Endothelial cell of umbilical vein (primary cell): ENCODE measurements at regions not wholly inside any gene's neighbourhood (a gene's known extent, or its start where the extent isn't known, plus 50 kb on each side); places are given as distances from the start of the nearest gene placed in this dataset.

ENCODE experiments used
- BruUV-seq: library from RNA; stranded (reverse); fragments of 400-500 nt; replicated peaks from 2 replicates; lab custom pipeline; 2021; lab: Mats Ljungman, UMichigan
- CTCF ChIA-PET: fragments of 300-600, 350-600 bp; sonication (Branson Sonifier 250); formaldehyde crosslinking; loops from one replicate; lab custom pipeline; 2021; ENCODE audit warnings: antibody characterized with exemption, inconsistent platforms; lab: Charles Lee
- POLR2A ChIA-PET: fragments of 300-600, 350-600 bp; sonication (Branson Sonifier 250); formaldehyde crosslinking; loops from one replicate; lab custom pipeline; 2021; ENCODE audit warnings: antibody characterized with exemption, inconsistent platforms; lab: Charles Lee
- DNase-seq: peaks from one replicate; pipeline ENCODE4 v3.0.0-alpha.2; 2011; ENCODE audit warnings: low read depth, low spot score
- FAIRE-seq: peaks from 2 replicates; lab custom pipeline; 2011; peaks lifted over from hg19 to GRCh38; lab: Jason Lieb, UNC
- H2AFZ ChIP-seq: 2 replicates; pipeline ENCODE4 v1.6.0; 2012; ENCODE audit warnings: low read depth, low read length, control low read depth, inconsistent platforms
- H3K27ac ChIP-seq: 2 replicates; pipeline ENCODE4 v1.5.1; 2011; ENCODE audit warnings: low read depth, mild to moderate bottlenecking, control low read depth, low read length, moderate library complexity; ENCODE audit not compliant: insufficient read depth
- H3K27me3 ChIP-seq, 2 experiments: 2 replicates each; pipeline versions ENCODE4 v1.6.0 to v1.6.1; 2011; ENCODE audit warnings: low read length in 2 of 2, mixed read lengths in 1 of 2; ENCODE audit not compliant: control insufficient read depth in 2 of 2, insufficient read depth in 2 of 2
- H3K36me3 ChIP-seq, 2 experiments: 2 replicates in 1 of 2; 3 replicates in 1 of 2; pipeline ENCODE4 v1.5.1; 2011; ENCODE audit warnings: low read length in 2 of 2, mild to moderate bottlenecking in 1 of 2, moderate library complexity in 1 of 2; ENCODE audit not compliant: control insufficient read depth in 2 of 2, insufficient read depth in 2 of 2; ENCODE audit errors: extremely low read depth in 1 of 2
- H3K4me1 ChIP-seq: 3 replicates; pipeline ENCODE4 v1.5.1; 2011; ENCODE audit warnings: mild to moderate bottlenecking, low read length; ENCODE audit not compliant: control insufficient read depth, insufficient read depth; ENCODE audit errors: extremely low read depth
- H3K4me2 ChIP-seq: 2 replicates; pipeline ENCODE4 v1.6.1; 2011; ENCODE audit warnings: low read length, control low read depth, mixed read lengths; ENCODE audit not compliant: insufficient read depth
- H3K4me3 ChIP-seq, 3 experiments: fragments of 200-600 bp in 1 of 3; sonication (generic), shearing (Covaris generic) in 1 of 3; replicated peaks in 1 of 3; 2 replicates each; pipeline ENCODE4 v1.5.1; 2011 to 2016; ENCODE audit warnings: control low read depth in 3 of 3, low read length in 3 of 3, mild to moderate bottlenecking in 2 of 3, inconsistent platforms in 1 of 3, low read depth in 1 of 3, moderate library complexity in 1 of 3; ENCODE audit not compliant: insufficient read depth in 1 of 3
- H3K79me2 ChIP-seq: 2 replicates; pipeline ENCODE4 v1.6.0; 2012; ENCODE audit warnings: low read length, inconsistent platforms; ENCODE audit not compliant: control insufficient read depth, insufficient read depth
- H3K9ac ChIP-seq: replicated peaks from 2 replicates; pipeline ENCODE3; 2011; ENCODE audit warnings: low read length, control low read depth; ENCODE audit not compliant: insufficient read depth; ENCODE audit errors: extremely low read depth
- H3K9me1 ChIP-seq: replicated peaks from 3 replicates; pipeline ENCODE4 v1.6.0; 2011; ENCODE audit warnings: mild to moderate bottlenecking, low read length; ENCODE audit not compliant: control insufficient read depth, insufficient read depth; ENCODE audit errors: extremely low read depth
- H3K9me3 ChIP-seq: replicated peaks from 2 replicates; pipeline ENCODE4 v1.5.1; 2012; ENCODE audit warnings: low read length, inconsistent platforms; ENCODE audit not compliant: control insufficient read depth, insufficient read depth
- H4K20me1 ChIP-seq: replicated peaks from 2 replicates; pipeline ENCODE3; 2011; ENCODE audit warnings: mild to moderate bottlenecking, low read length; ENCODE audit not compliant: control insufficient read depth, insufficient read depth; ENCODE audit errors: extremely low read depth
- CTCF ChIP-seq, 2 donors: IDR thresholded peaks; 1 replicate in 1 of 2; 2 replicates in 1 of 2; pipeline ENCODE4 v1.5.1; 2011; ENCODE audit warnings: low read length in 2 of 2, mild to moderate bottlenecking in 2 of 2, moderate library complexity in 2 of 2, control low read depth in 1 of 2, inconsistent platforms in 1 of 2, low read depth in 1 of 2; ENCODE audit not compliant: insufficient read depth in 1 of 2; ENCODE audit errors: extremely low read depth in 1 of 2
- EZH2 ChIP-seq: IDR thresholded peaks from 2 replicates; pipeline ENCODE4 v1.6.1; 2012; ENCODE audit warnings: borderline replicate concordance, low read depth, mild to moderate bottlenecking, moderate library complexity, low read length, inconsistent platforms; ENCODE audit not compliant: severe bottlenecking
- FOS ChIP-seq: IDR thresholded peaks from 2 replicates; pipeline ENCODE4 v1.6.1; 2011; ENCODE audit warnings: mild to moderate bottlenecking, low read length, moderate library complexity, borderline replicate concordance; ENCODE audit not compliant: insufficient read depth
- GATA2 ChIP-seq: IDR thresholded peaks from 2 replicates; pipeline ENCODE4 v1.7.0; 2011; ENCODE audit warnings: low read depth, mild to moderate bottlenecking, moderate library complexity, mixed read lengths, low read length; ENCODE audit not compliant: insufficient read length, insufficient read depth
- JUN ChIP-seq: IDR thresholded peaks from 2 replicates; pipeline ENCODE4 v1.6.1; 2011; ENCODE audit warnings: borderline replicate concordance, low read depth; ENCODE audit not compliant: insufficient read length, insufficient read depth
- MAX ChIP-seq: IDR thresholded peaks from 2 replicates; pipeline ENCODE4 v1.6.1; 2011; ENCODE audit not compliant: insufficient read depth, insufficient read length
- MYC ChIP-seq: IDR thresholded peaks from one replicate; pipeline ENCODE4 v1.6.1; 2011; ENCODE audit warnings: mild to moderate bottlenecking, low read depth, low read length
- POLR2A ChIP-seq: IDR thresholded peaks from 2 replicates; pipeline ENCODE4 v1.6.1; 2012; ENCODE audit warnings: low read depth, mild to moderate bottlenecking, control low read depth, low read length
- POLR2AphosphoS5 ChIP-seq: IDR thresholded peaks from 2 replicates; pipeline ENCODE4 v1.6.1; 2012; ENCODE audit warnings: low read depth, mild to moderate bottlenecking, control low read depth, low read length, moderate library complexity; ENCODE audit not compliant: insufficient read depth
- dilution Hi-C: fragments of 300-500 bp; cut with MboI; formaldehyde crosslinking; loops from one replicate; pipeline ENCODE4 v1.15.0; 2019; ENCODE audit warnings: low sequenced_read_pairs; ENCODE audit not compliant: extremely low pct_ligation_motif_present
- intact Hi-C: fragments of 100-400 bp; cut with micrococcal nuclease; formaldehyde crosslinking; loops from one replicate; pipeline ENCODE4 v1.10.0; 2022

- H3K9ac ChIP-seq = no peak overlapping the region
- DNase-seq (no peak), FAIRE-seq (no peak)
- H3K4me3 ChIP-seq = no peak overlapping the region
- H3K79me2 ChIP-seq = no peaks in the 10 kb centered on the region
- intact Hi-C loops = no loop called here
- H4K20me1 ChIP-seq = no peaks in the 10 kb centered on the region
- BruUV-seq = no TSS peak
- dilution Hi-C loops = no loop called here
- H3K4me2 ChIP-seq = no peak overlapping the region
- POLR2A ChIA-PET = no interaction called here
- H3K9me1 ChIP-seq = no peaks in the 10 kb centered on the region
- no peaks in the 10 kb centered on the region for H3K27me3 ChIP-seq
- H3K4me1 ChIP-seq = no peaks in the 10 kb centered on the region
- H3K9me3 ChIP-seq = no peaks in the 10 kb centered on the region
- H3K36me3 ChIP-seq = no peaks in the 10 kb centered on the region
- CTCF ChIA-PET = no interaction called here
- no peak for TF ChIP-seq EZH2
- no peak for TF ChIP-seq POLR2AphosphoS5
- TF ChIP-seq JUN = no peak
- TF ChIP-seq GATA2 = no peak
- no peak for TF ChIP-seq CTCF (IDR thresholded peaks at IDR 0.05; ENCODE audit: extremely low read depth in 1 of 2, insufficient read depth in 1 of 2, low read depth in 1 of 2, low read length in 2 of 2)
- TF ChIP-seq POLR2A = no peak
- no peak for TF ChIP-seq MYC
- TF ChIP-seq FOS = no peak
- TF ChIP-seq MAX = no peak
- H2AFZ ChIP-seq = no peak overlapping the region
- no peak overlapping the region for H3K27ac ChIP-seq
Measured at GRCh38 chr15:62378772-62379498, 213.8 kb upstream of the C2CD4B start.
